ENCODE measurements at regions not wholly inside any gene's neighbourhood (a gene's known extent, or its start where the extent isn't known, plus 50 kb on each side); places are given as distances from the start of the nearest gene placed in this dataset.

GRCh38 chr3:64865839-64866570, 178.2 kb upstream of the ADAMTS9 start:
- Histone ChIP-seq H3K27ac (replicated peaks in 1 of 4) (no peak overlapping the region), H3K4me1 (peaks cover 0 to 5% (median under 1%) of the 10 kb centered on the region in 4 donors), H3K27me3 (no peaks in the 10 kb centered on the region), H3K36me3 (peaks cover 0 to 20% (median 0%) of the 10 kb centered on the region in 4 donors), H3K4me3 (no peak overlapping the region), H3K9me3 (peaks cover 0 to 6% (median 2%) of the 10 kb centered on the region in 4 donors)
- WGBS, result 73% methylated on average over 4 of the region's 4 CpGs
- DNase-seq (ENCODE audit: extremely low spot score), result no peak
- TF ChIP-seq EP300 (IDR thresholded peaks at IDR 0.05) (no peak), POLR2AphosphoS5 (IDR thresholded peaks at IDR 0.05) (no peak), POLR2A (IDR thresholded peaks at IDR 0.05; ENCODE audit: low read depth) (no peak), CTCF (IDR thresholded peaks at IDR 0.05) (no peak)
- intact Hi-C loops (cut with DNase I), result no loop called here

DNA sequence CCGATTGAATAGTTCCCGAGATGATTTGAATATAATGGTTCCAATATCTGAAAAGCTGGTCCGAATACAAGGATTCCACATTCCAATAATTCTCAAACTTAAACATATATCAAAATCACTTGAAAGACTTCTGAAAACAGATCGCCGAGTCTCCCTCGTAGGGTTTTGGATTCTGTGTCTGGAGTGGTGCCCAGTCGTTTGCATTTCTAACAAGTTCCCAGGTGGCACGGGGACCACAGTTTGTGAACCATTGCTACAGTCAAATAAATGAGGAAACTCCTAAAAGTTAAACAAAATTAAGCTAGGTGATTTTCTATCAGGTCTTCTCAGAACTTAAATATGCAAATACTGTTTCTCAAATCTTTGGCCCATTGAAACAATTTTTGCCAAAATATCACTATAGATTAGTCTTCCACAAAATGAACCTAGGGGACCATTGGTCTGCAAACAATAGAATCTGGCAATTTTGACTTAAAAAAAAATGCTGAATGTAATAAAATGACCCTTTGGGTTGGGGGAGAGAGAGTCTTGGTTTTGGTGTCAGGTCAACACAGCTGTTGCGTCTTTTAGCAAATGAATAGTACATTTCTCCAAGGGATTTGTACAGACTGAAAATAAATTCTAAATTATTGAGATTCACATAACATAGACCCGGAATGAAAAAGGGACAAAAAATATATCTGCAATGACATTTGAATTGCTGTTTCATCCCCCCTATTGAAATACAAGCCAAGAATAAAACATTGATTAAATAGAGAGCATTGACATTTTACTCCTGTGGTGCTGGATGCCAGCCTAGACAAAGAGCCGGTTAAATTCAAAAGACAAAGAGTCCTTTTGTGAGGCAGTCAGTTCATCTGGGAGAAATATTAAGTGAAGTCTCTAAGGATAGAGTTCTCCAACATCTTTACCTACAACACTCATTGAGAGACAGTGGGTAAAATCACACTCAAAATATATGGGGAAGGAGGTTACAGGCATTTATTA, 175.7 kb upstream of the ADAMTS9 start:
- Histone ChIP-seq H3K4me1 (peaks cover 0 to 5% (median 0%) of the 10 kb centered on the region in 4 donors), H3K9me3 (no peaks in the 10 kb centered on the region), H3K36me3 (peaks cover 0 to 20% (median 0%) of the 10 kb centered on the region in 4 donors), H3K27ac (replicated peaks in 1 of 4) (no peak overlapping the region), H3K27me3 (no peaks in the 10 kb centered on the region), H3K4me3 (no peak overlapping the region)
- intact Hi-C loops (cut with DNase I), result no loop called here
- TF ChIP-seq EP300 (IDR thresholded peaks at IDR 0.05), result no peak
- TF ChIP-seq CTCF (IDR thresholded peaks at IDR 0.05), result no peak
- TF ChIP-seq POLR2A (IDR thresholded peaks at IDR 0.05; ENCODE audit: low read depth), result no peak
- TF ChIP-seq POLR2AphosphoS5 (IDR thresholded peaks at IDR 0.05), result no peak
- DNase-seq (ENCODE audit: extremely low spot score), result no peak
- WGBS, result 94% methylated on average over 11 of the region's 11 CpGs

DNA sequence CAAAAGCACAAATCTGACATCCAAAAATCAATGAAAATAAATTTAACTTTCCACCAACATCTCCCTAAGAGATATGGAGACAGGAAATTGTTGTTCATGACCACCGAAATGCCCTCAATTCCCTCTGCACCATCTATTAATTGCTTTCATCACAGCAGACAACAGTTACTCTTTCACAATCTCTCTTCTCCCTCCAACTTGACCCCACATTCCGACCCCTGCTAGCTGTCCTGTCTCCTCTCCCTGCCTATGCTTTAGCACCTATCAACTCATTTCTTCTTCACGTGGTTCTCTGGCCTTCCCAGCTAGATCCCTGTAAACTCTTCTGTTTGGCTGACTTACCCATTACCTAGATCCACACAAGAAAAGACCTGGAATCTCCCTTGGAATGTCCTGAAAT, 173.9 kb upstream of the ADAMTS9 start:
- Histone ChIP-seq H3K36me3 (peaks cover 0 to 4% (median 0%) of the 10 kb centered on the region in 4 donors), H3K9me3 (no peaks in the 10 kb centered on the region), H3K27me3 (no peaks in the 10 kb centered on the region), H3K4me1 (peaks cover 0 to 5% (median 0%) of the 10 kb centered on the region in 4 donors), H3K27ac (replicated peaks in 1 of 4) (no peak overlapping the region), H3K4me3 (no peak overlapping the region)
- DNase-seq (ENCODE audit: extremely low spot score), result no peak
- intact Hi-C loops (cut with DNase I), result no loop called here
- TF ChIP-seq POLR2AphosphoS5 (IDR thresholded peaks at IDR 0.05) (no peak), CTCF (IDR thresholded peaks at IDR 0.05) (no peak), POLR2A (IDR thresholded peaks at IDR 0.05; ENCODE audit: low read depth) (no peak), EP300 (IDR thresholded peaks at IDR 0.05) (no peak)
- 71% methylated on average over 3 of the region's 3 CpGs for WGBS

DNA sequence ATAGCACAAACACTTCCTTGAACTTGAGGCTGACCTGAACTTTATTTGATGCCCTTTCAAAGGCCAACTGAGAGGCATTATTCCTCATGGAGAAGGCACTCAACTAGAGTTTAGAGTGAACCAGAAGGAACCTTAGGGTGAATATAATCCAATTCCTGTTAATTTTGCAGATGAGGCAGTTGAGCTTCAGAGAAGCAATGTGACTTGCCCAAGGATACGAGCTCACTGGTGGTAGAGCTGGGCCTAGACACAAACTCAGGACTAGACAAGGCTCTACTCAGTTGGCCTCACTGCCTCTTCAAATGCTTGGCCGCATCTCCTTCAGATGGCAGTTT, 172.7 kb upstream of the ADAMTS9 start:
- Histone ChIP-seq H3K4me3 (no peak overlapping the region), H3K4me1 (no peaks in the 10 kb centered on the region), H3K27me3 (no peaks in the 10 kb centered on the region), H3K9me3 (no peaks in the 10 kb centered on the region), H3K27ac (replicated peaks in 1 of 4) (no peak overlapping the region), H3K36me3 (peaks cover 0 to 4% (median 0%) of the 10 kb centered on the region in 4 donors)
- TF ChIP-seq POLR2AphosphoS5 (IDR thresholded peaks at IDR 0.05) (no peak), CTCF (IDR thresholded peaks at IDR 0.05) (no peak), EP300 (IDR thresholded peaks at IDR 0.05) (no peak), POLR2A (IDR thresholded peaks at IDR 0.05; ENCODE audit: low read depth) (no peak)
- intact Hi-C loops (cut with DNase I), result no loop called here
- 90% methylated on average over 2 of the region's 2 CpGs for WGBS
- no peak for DNase-seq (ENCODE audit: extremely low spot score)
